ENCODE measurements at regions not wholly inside any gene's neighbourhood (a gene's known extent, or its start where the extent isn't known, plus 50 kb on each side); places are given as distances from the start of the nearest gene placed in this dataset.

DNA sequence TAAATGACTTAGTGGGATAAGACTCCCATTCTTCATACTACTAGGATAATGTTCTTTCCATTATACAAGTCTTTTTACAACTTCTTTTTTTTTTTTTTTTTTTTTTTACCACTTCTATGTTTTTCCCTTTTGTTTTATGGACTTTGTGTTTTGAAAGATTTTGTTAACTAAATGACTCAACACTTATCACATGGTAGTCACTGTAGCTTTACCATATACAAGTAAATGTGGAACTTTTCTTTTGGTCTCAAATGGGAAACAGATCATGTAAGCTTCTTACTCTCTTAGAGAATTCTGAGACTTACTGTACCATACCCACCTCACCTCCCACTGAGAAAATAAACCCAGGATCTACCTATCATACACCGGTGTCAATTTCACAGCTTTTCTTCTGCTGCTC lies 590.3 kb upstream of the CDH2 start:
- no peak overlapping the region for H3K27ac ChIP-seq
- TF ChIP-seq ZFX (IDR thresholded peaks at IDR 0.05): no peak
- TF ChIP-seq, protein P1, sequence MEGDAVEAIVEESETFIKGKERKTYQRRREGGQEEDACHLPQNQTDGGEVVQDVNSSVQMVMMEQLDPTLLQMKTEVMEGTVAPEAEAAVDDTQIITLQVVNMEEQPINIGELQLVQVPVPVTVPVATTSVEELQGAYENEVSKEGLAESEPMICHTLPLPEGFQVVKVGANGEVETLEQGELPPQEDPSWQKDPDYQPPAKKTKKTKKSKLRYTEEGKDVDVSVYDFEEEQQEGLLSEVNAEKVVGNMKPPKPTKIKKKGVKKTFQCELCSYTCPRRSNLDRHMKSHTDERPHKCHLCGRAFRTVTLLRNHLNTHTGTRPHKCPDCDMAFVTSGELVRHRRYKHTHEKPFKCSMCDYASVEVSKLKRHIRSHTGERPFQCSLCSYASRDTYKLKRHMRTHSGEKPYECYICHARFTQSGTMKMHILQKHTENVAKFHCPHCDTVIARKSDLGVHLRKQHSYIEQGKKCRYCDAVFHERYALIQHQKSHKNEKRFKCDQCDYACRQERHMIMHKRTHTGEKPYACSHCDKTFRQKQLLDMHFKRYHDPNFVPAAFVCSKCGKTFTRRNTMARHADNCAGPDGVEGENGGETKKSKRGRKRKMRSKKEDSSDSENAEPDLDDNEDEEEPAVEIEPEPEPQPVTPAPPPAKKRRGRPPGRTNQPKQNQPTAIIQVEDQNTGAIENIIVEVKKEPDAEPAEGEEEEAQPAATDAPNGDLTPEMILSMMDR (conservative IDR thresholded peaks at IDR 0.05): no peak

- H3K27ac ChIP-seq: no peak overlapping the region
- no peak for TF ChIP-seq ZFX (IDR thresholded peaks at IDR 0.05)
- TF ChIP-seq, protein P1 (conservative IDR thresholded peaks at IDR 0.05): no peak
Observed at GRCh38 chr18:28766721-28767120, 589.8 kb upstream of the CDH2 start.

DNA sequence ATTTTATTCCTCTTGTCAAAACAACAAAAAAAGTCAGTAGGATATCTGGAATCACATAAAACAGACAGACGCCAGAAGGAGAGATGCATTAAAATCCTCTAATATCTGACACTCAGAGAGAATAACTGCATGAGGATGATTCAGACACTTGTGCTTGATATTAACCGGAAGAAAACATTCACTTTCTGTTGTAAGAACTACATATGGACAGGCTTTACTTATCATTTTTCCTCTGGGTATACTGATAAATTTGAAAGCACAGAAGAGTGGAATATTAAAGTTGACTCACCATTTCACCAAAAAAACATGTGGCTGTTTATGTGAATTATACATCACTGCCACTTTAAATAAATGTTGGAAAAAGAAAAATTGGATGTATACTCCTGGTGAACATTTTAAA lies 589.1 kb upstream of the CDH2 start:
- TF ChIP-seq, protein P1 (conservative IDR thresholded peaks at IDR 0.05): no peak
- no peak for TF ChIP-seq ZFX (IDR thresholded peaks at IDR 0.05)
- no peak overlapping the region for H3K27ac ChIP-seq

- no peak overlapping the region for H3K27ac ChIP-seq
- TF ChIP-seq ZFX (IDR thresholded peaks at IDR 0.05): no peak
- TF ChIP-seq, protein P1 (conservative IDR thresholded peaks at IDR 0.05): no peak
Observed at GRCh38 chr18:28760299-28760698, 583.4 kb upstream of the CDH2 start.

- no peak overlapping the region for H3K27ac ChIP-seq
- no peak for TF ChIP-seq ZFX (IDR thresholded peaks at IDR 0.05)
- TF ChIP-seq, protein P1 (conservative IDR thresholded peaks at IDR 0.05): no peak
Observed at GRCh38 chr18:28757466-28758008, 580.6 kb upstream of the CDH2 start.

- TF ChIP-seq ZFX (IDR thresholded peaks at IDR 0.05): no peak
- TF ChIP-seq, protein P1 (conservative IDR thresholded peaks at IDR 0.05): no peak
Observed at GRCh38 chr18:28743115-28743514, 566.2 kb upstream of the CDH2 start.

DNA sequence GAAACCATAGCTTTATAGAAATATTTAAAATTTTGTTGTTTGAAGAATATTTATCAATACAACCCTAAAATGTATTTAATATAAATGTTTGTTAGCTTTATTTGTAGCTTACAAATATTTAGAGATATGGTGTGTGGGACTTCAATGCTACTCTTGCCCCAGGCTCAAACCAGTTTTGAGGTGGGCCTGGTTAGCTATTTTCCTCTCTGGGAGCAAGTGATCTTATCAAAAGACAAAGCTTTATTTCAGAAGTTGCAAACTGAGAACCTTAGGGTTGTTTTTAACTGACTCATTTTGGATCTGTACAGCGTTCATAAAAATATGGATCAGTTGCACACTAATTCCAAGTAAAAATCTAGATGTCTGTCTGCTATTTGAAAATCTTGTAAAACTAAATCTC lies 563.6 kb upstream of the CDH2 start:
- no peak overlapping the region for H3K27ac ChIP-seq
- TF ChIP-seq, protein P1 (conservative IDR thresholded peaks at IDR 0.05): no peak
- TF ChIP-seq ZFX (IDR thresholded peaks at IDR 0.05): no peak

More at GRCh38 chr18:28743115-28743514, 566.2 kb upstream of the CDH2 start:
- H3K27ac ChIP-seq: no peak overlapping the region
